RWPE1 (cell line): ENCODE measurements at regions not wholly inside any gene's neighbourhood (a gene's known extent, or its start where the extent isn't known, plus 50 kb on each side); places are given as distances from the start of the nearest gene placed in this dataset.
A peak's percentile ranks its signal among the peaks of the same experiment; 100 is the strongest.

Experiments
- CTCF ChIA-PET: fragments of 350-600 bp; sonication (Branson Sonifier 250); formaldehyde crosslinking; extraction: SDS; loops from one replicate; lab custom pipeline; 2021; lab: Yijun Ruan, JAX
- POLR2A ChIA-PET: fragments of 400-600 bp; formaldehyde crosslinking; extraction: SDS; loops from one replicate; lab custom pipeline; 2020; ENCODE audit warnings: antibody characterized with exemption; ENCODE audit not compliant: low non-redundant PET; lab: Yijun Ruan, JAX
- DNase-seq: peaks from one replicate; pipeline ENCODE4 v3.0.0; 2012; ENCODE audit warnings: low spot score
- H3K27ac ChIP-seq: fragments of 450-650 bp; 2 replicates; pipeline ENCODE4 v1.5.1; 2017
- CTCF ChIP-seq: fragments of 450-650 bp; conservative IDR thresholded peaks from 2 replicates; pipeline ENCODE4 v1.5.1; 2017; ENCODE audit warnings: low read depth, mild to moderate bottlenecking

GRCh38 chr7:18140943-18141342, 113.3 kb upstream of the PRPS1L1 start:
- CTCF ChIA-PET = interaction anchor here (0.6 kb wide), 3 partner anchors 102 to 432 kb away, joined by 3 to 5 read pairs (median 3); no protein-coding TSS in a partner anchor
- POLR2A ChIA-PET = no interaction called here
- DNase-seq = no peak
- TF ChIP-seq CTCF = no peak
- H3K27ac ChIP-seq = no peak overlapping the region

- no peak for DNase-seq
- POLR2A ChIA-PET = no interaction called here
- no peak overlapping the region for H3K27ac ChIP-seq
- CTCF ChIA-PET = no interaction called here
- TF ChIP-seq CTCF = no peak
Measured at GRCh38 chr7:18144166-18144565, 116.5 kb upstream of the PRPS1L1 start.

GRCh38 chr7:18145160-18145559, 117.5 kb upstream of the PRPS1L1 start:
- ChIA-PET CTCF (interaction anchor here (0.6 kb wide), 1 partner anchor 34 kb away, joined by 3 read pairs; no protein-coding TSS in a partner anchor), POLR2A (no interaction called here)
- H3K27ac ChIP-seq = no peak overlapping the region
- no peak for TF ChIP-seq CTCF
- no peak for DNase-seq

- TF ChIP-seq CTCF = no peak; the same call in 1 of the 2 replicates
- peak; percentile 9 for DNase-seq
- H3K27ac ChIP-seq = no peak overlapping the region
- ChIA-PET CTCF (interaction anchor here (0.6 to 0.8 kb wide), 3 partner anchors 35 to 139 kb away, joined by 3 read pairs; no protein-coding TSS in a partner anchor), POLR2A (no interaction called here)
Measured at GRCh38 chr7:18151422-18151821, 123.8 kb upstream of the PRPS1L1 start.

- no peak for DNase-seq
- CTCF ChIA-PET = no interaction called here
- POLR2A ChIA-PET = no interaction called here
- no peak for TF ChIP-seq CTCF
- H3K27ac ChIP-seq = no peak overlapping the region
Measured at GRCh38 chr7:18153183-18153748, 125.6 kb upstream of the PRPS1L1 start.

DNA sequence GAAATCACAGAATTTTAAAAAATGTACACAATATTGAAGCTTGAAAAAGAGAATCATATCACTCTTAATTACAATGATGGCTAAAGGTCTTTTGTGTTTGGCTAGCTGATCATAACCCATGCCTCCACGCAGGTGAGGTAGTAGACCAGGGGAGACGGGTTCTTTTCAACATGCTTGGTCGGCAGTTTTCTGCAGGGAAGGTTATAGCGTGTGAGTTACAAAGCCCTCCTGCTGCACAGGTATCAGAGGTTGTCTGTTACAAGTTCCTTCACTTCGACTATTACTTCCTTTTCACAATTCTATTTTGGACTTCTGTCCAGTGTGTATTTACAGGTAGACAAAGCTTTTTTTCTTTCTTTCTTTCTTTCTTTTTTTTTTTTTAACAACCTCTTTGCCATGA, 127.1 kb upstream of the PRPS1L1 start:
- ChIA-PET CTCF (no interaction called here), POLR2A (no interaction called here)
- no peak overlapping the region for H3K27ac ChIP-seq
- no peak for DNase-seq
- TF ChIP-seq CTCF = no peak

- ChIA-PET POLR2A (no interaction called here), CTCF (no interaction called here)
- no peak overlapping the region for H3K27ac ChIP-seq
- no peak for TF ChIP-seq CTCF
- no peak for DNase-seq
Measured at GRCh38 chr7:18157233-18157632, 129.6 kb upstream of the PRPS1L1 start.
